ENCODE measurements at regions not wholly inside any gene's neighbourhood (a gene's known extent, or its start where the extent isn't known, plus 50 kb on each side); places are given as distances from the start of the nearest gene placed in this dataset.

GRCh38 chr7:81515009-81515408 lies 254.8 kb downstream of the HGF start:
- H3K27me3 ChIP-seq (replicated peaks; ENCODE audit: control insufficient read depth, insufficient read depth, low read length): no peaks in the 10 kb centered on the region
- no peak overlapping the region for H3K4me3 ChIP-seq (replicated peaks; ENCODE audit: low read depth, low read length)
- TF ChIP-seq CTCF (IDR thresholded peaks at IDR 0.05; ENCODE audit: insufficient read depth, low read length, poor library complexity, severe bottlenecking): no peak
- no peaks in the 10 kb centered on the region for H3K36me3 ChIP-seq (ENCODE audit: control insufficient read depth, insufficient read depth, low read length)
- no peak for DNase-seq (ENCODE audit: extremely low read depth, insufficient read length)

- H3K4me3 ChIP-seq (replicated peaks; ENCODE audit: low read depth, low read length): no peak overlapping the region
- H3K27me3 ChIP-seq (replicated peaks; ENCODE audit: control insufficient read depth, insufficient read depth, low read length): no peaks in the 10 kb centered on the region
- TF ChIP-seq CTCF (IDR thresholded peaks at IDR 0.05; ENCODE audit: insufficient read depth, low read length, poor library complexity, severe bottlenecking): no peak
- no peaks in the 10 kb centered on the region for H3K36me3 ChIP-seq (ENCODE audit: control insufficient read depth, insufficient read depth, low read length)
- DNase-seq (ENCODE audit: extremely low read depth, insufficient read length): no peak
These were observed 255.3 kb downstream of the HGF start for GRCh38 chr7:81514546-81514945.

- no peak for TF ChIP-seq CTCF (IDR thresholded peaks at IDR 0.05; ENCODE audit: insufficient read depth, low read length, poor library complexity, severe bottlenecking)
- Histone ChIP-seq H3K4me3 (replicated peaks; ENCODE audit: low read depth, low read length) (no peak overlapping the region), H3K36me3 (ENCODE audit: control insufficient read depth, insufficient read depth, low read length) (no peaks in the 10 kb centered on the region), H3K27me3 (replicated peaks; ENCODE audit: control insufficient read depth, insufficient read depth, low read length) (no peaks in the 10 kb centered on the region)
- DNase-seq (ENCODE audit: extremely low read depth, insufficient read length): no peak
These were observed 259.7 kb downstream of the HGF start for GRCh38 chr7:81510122-81510521.

- Histone ChIP-seq H3K4me3 (replicated peaks; ENCODE audit: low read depth, low read length) (no peak overlapping the region), H3K27me3 (replicated peaks; ENCODE audit: control insufficient read depth, insufficient read depth, low read length) (no peaks in the 10 kb centered on the region), H3K36me3 (ENCODE audit: control insufficient read depth, insufficient read depth, low read length) (no peaks in the 10 kb centered on the region)
- DNase-seq (ENCODE audit: extremely low read depth, insufficient read length): no peak
- TF ChIP-seq CTCF (IDR thresholded peaks at IDR 0.05; ENCODE audit: insufficient read depth, low read length, poor library complexity, severe bottlenecking): no peak
These were observed 262.6 kb downstream of the HGF start for GRCh38 chr7:81507221-81507620.

GRCh38 chr7:81506609-81507008 lies 263.2 kb downstream of the HGF start:
- DNase-seq (ENCODE audit: extremely low read depth, insufficient read length): no peak
- no peaks in the 10 kb centered on the region for H3K27me3 ChIP-seq (replicated peaks; ENCODE audit: control insufficient read depth, insufficient read depth, low read length)
- no peak for TF ChIP-seq CTCF (IDR thresholded peaks at IDR 0.05; ENCODE audit: insufficient read depth, low read length, poor library complexity, severe bottlenecking)
- no peak overlapping the region for H3K4me3 ChIP-seq (replicated peaks; ENCODE audit: low read depth, low read length)
- H3K36me3 ChIP-seq (ENCODE audit: control insufficient read depth, insufficient read depth, low read length): no peaks in the 10 kb centered on the region

GRCh38 chr7:81503771-81504170 lies 266.1 kb downstream of the HGF start:
- TF ChIP-seq CTCF (IDR thresholded peaks at IDR 0.05; ENCODE audit: insufficient read depth, low read length, poor library complexity, severe bottlenecking): no peak
- no peak for DNase-seq (ENCODE audit: extremely low read depth, insufficient read length)
- Histone ChIP-seq H3K27me3 (replicated peaks; ENCODE audit: control insufficient read depth, insufficient read depth, low read length) (no peaks in the 10 kb centered on the region), H3K36me3 (ENCODE audit: control insufficient read depth, insufficient read depth, low read length) (no peaks in the 10 kb centered on the region), H3K4me3 (replicated peaks; ENCODE audit: low read depth, low read length) (no peak overlapping the region)

All from GM06990 (cell line).